Ovary (tissue), 7 donors: ENCODE measurements at regions not wholly inside any gene's neighbourhood (a gene's known extent, or its start where the extent isn't known, plus 50 kb on each side); places are given as distances from the start of the nearest gene placed in this dataset.

Experiments
- DNase-seq, 5 donors: peaks; one replicate each; pipeline ENCODE4 v3.0.0-alpha.2; 2019 to 2020
- H3K27ac ChIP-seq, 2 donors: fragments of 200-600 bp; one replicate each; pipeline versions ENCODE4 v1.5.1 to v1.8.0; 2019 to 2022
- H3K27me3 ChIP-seq: fragments of 200-600 bp; one replicate; pipeline ENCODE4 v1.8.0; 2022
- H3K36me3 ChIP-seq: fragments of 200-600 bp; sonication (generic); one replicate; pipeline ENCODE4 v1.5.1; 2019
- H3K4me1 ChIP-seq: one replicate; pipeline ENCODE4 v1.8.1; 2013; ENCODE audit warnings: mild to moderate bottlenecking, moderate library complexity; ENCODE audit not compliant: insufficient read depth
- H3K4me3 ChIP-seq: fragments of 200-600 bp; sonication (generic); one replicate; pipeline ENCODE4 v1.5.1; 2017
- H3K9me3 ChIP-seq, 2 donors: fragments of 200-600 bp in 1 of 2; sonication (generic) in 1 of 2; one replicate each; pipeline versions ENCODE4 v1.5.1 to v1.8.1; 2013 to 2019; ENCODE audit warnings: mild to moderate bottlenecking in 1 of 2, moderate library complexity in 1 of 2
- EP300 ChIP-seq: sonication (generic); formaldehyde crosslinking; IDR thresholded peaks from one replicate; pipeline ENCODE4 v1.6.1; 2017; ENCODE audit warnings: antibody characterized with exemption
- POLR2A ChIP-seq: fragments of 450-650 bp; IDR thresholded peaks from one replicate; pipeline ENCODE4 v1.6.1; 2017; ENCODE audit warnings: antibody characterized with exemption, mild to moderate bottlenecking, moderate library complexity
- WGBS, 3 donors: extraction: QIAGEN DNeasy Blood & Tissue Kit in 1 of 3; methylation state at CpG; one replicate each; pipeline versions ENCODE4 v1.1.5 to v1.1.7; 2013 to 2017; 5-methylcytosine and 5-hydroxymethylcytosine counted together
- intact Hi-C, 4 donors: fragments of 100-400 bp; cut with DNase I; formaldehyde crosslinking; loops; one replicate each; pipeline versions ENCODE4 v1.11.0 to v1.15.1; 2022 to 2023
- TF ChIP-seq, protein P1 (sequence below), 3 donors: fragments of 450-650 bp in 2 of 3; fragments of 200-600 bp in 1 of 3; IDR thresholded peaks; one replicate each; pipeline versions ENCODE4 v1.5.1 to v1.8.0; 2016 to 2022; ENCODE audit warnings: antibody characterized with exemption in 3 of 3, mild to moderate bottlenecking in 1 of 3
- donor health status: DM: no; HTN: no; CAD: no; lungs with moderate emphysema.
- donor health status: DM: no; HTN: no; CAD: no.
- donor health status: Bipolar disorder and iron deficiency.
- donor health status: DM: no; HTN: no; CAD: no.
- donor health status: DM: yes; HTN: yes; CAD: no.

DNA sequence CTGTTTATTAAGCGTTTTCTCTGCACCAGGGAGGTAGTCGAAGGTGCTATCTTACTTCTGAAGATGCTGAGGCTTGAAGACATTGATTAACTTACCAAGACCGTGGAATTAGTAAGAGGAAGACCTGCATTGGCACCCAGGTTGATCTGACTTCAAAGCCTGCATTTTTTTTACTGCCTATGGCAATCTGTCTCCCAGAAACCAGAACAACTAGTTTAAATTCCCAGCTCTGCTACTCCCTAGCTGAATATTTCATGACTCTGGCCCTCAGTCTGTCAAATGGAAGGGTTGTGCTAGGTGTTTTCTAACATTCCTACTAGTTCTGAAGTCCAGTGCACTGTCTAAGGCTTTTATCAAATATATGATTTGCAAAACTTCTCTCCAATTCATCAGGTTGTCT lies 52.0 kb upstream of the GRAMD1B start:
- Histone ChIP-seq H3K9me3 (no peaks in the 10 kb centered on the region), H3K4me1 (no peaks in the 10 kb centered on the region), H3K27ac (no peak overlapping the region), H3K27me3 (no peaks in the 10 kb centered on the region), H3K4me3 (no peak overlapping the region), H3K36me3 (no peaks in the 10 kb centered on the region)
- WGBS, 3 donors = 78 to 82% (median 82%) methylated on average over 3 of the region's 3 CpGs
- intact Hi-C loops = no loop called here
- DNase-seq = no peak
- TF ChIP-seq, protein P1, sequence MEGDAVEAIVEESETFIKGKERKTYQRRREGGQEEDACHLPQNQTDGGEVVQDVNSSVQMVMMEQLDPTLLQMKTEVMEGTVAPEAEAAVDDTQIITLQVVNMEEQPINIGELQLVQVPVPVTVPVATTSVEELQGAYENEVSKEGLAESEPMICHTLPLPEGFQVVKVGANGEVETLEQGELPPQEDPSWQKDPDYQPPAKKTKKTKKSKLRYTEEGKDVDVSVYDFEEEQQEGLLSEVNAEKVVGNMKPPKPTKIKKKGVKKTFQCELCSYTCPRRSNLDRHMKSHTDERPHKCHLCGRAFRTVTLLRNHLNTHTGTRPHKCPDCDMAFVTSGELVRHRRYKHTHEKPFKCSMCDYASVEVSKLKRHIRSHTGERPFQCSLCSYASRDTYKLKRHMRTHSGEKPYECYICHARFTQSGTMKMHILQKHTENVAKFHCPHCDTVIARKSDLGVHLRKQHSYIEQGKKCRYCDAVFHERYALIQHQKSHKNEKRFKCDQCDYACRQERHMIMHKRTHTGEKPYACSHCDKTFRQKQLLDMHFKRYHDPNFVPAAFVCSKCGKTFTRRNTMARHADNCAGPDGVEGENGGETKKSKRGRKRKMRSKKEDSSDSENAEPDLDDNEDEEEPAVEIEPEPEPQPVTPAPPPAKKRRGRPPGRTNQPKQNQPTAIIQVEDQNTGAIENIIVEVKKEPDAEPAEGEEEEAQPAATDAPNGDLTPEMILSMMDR (IDR thresholded peaks at IDR 0.05) = no peak
- TF ChIP-seq POLR2A (no peak), EP300 (no peak)

DNA sequence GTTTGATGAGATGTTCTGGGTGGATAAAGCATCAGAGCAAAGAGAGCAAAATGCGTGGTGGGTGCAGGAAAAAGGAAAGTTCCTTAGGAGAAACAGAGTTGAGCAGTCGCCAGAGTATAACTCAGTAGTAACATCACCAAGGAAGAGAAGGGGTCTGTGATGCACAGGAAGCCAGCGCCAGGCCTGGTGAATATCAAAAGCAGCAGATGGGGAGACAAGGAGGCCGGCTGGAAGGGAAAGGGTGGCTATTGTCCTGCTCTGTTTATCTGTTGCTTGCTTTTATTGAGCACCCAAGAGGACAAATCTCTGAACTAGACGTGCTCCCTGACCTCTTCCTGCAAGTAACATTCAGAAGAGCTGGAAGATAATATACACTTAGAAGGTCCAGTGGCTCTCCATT lies 52.7 kb upstream of the GRAMD1B start:
- H3K4me3 ChIP-seq = no peak overlapping the region
- 54 to 67% (median 54%) methylated on average over 5 of the region's 5 CpGs for WGBS, 3 donors
- H3K27ac ChIP-seq = no peak overlapping the region
- H3K9me3 ChIP-seq = no peaks in the 10 kb centered on the region
- H3K4me1 ChIP-seq = no peaks in the 10 kb centered on the region
- intact Hi-C loops = no loop called here
- H3K36me3 ChIP-seq = no peaks in the 10 kb centered on the region
- H3K27me3 ChIP-seq = no peaks in the 10 kb centered on the region
- no peak for DNase-seq
- no peak for TF ChIP-seq POLR2A
- TF ChIP-seq EP300 = no peak
- TF ChIP-seq, protein P1 (IDR thresholded peaks at IDR 0.05) = no peak

DNA sequence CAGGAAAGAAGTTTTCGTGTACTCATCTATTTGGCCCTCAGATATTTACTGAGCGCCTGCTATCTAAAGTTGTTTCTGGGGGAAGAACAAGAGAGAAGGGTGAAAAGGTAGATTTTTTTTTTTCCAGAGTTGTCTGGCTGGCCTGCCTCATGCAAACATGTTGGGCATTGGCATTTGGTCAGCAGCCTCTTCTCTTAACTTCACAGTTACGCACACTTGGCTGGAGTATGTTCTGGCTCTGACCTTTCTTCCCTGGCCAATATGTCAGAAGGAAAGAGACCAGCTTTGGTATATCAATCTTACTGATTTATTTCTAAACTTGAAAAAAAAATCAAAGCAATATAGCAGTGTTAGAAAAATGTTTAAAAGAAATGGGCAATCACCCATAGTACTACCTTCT lies 54.2 kb upstream of the GRAMD1B start:
- no peaks in the 10 kb centered on the region for H3K36me3 ChIP-seq
- H3K27ac ChIP-seq = no peak overlapping the region
- 74 to 82% (median 77%) methylated on average over 3 of the region's 3 CpGs for WGBS, 3 donors
- H3K4me1 ChIP-seq = no peaks in the 10 kb centered on the region
- H3K9me3 ChIP-seq = no peaks in the 10 kb centered on the region
- intact Hi-C loops = no loop called here
- H3K27me3 ChIP-seq = no peaks in the 10 kb centered on the region
- H3K4me3 ChIP-seq = no peak overlapping the region
- no peak for DNase-seq
- TF ChIP-seq EP300 (no peak), POLR2A (no peak)
- TF ChIP-seq, protein P1 (IDR thresholded peaks at IDR 0.05) = no peak

DNA sequence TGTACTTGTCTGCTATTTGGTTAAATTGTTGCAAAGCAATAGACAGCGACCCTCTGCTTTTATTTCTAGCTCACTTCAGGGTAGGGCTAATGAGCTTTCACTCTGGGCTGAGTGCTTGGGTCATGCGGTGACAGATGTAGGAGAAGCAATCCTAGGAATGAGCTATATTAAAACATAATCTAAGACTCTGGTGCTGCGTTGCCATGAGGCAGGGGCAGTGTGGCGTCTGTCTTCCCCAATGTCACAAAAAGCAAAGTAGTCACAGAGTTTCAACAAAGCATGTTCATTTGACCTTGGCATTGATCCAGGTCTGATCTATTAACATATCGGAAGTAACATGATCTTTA lies 55.5 kb upstream of the GRAMD1B start:
- intact Hi-C loops = no loop called here
- H3K27ac ChIP-seq = no peak overlapping the region

More for the DNA sequence above, 55.5 kb upstream of the GRAMD1B start:
- Histone ChIP-seq H3K9me3 (no peaks in the 10 kb centered on the region), H3K4me3 (no peak overlapping the region), H3K27me3 (no peaks in the 10 kb centered on the region), H3K4me1 (no peaks in the 10 kb centered on the region), H3K36me3 (no peaks in the 10 kb centered on the region)
- no peak for DNase-seq
- 64 to 71% (median 66%) methylated on average over 5 of the region's 5 CpGs for WGBS, 3 donors
- TF ChIP-seq, protein P1 (IDR thresholded peaks at IDR 0.05) = no peak
- TF ChIP-seq EP300 (no peak), POLR2A (no peak)
